NCI-H1694 treated with DMSO at 0.1 percent for 48 hours (cell line): ENCODE measurements at regions not wholly inside any gene's neighbourhood (a gene's known extent, or its start where the extent isn't known, plus 50 kb on each side); places are given as distances from the start of the nearest gene placed in this dataset.
"Not testable (repeated sequence)": the region's sequence is repeated elsewhere in the genome, so short reads cannot be mapped to it uniquely, and the experiment has no call there.

Source experiments
- DNase-seq: peaks from one replicate; lab custom pipeline; 2025; lab: John Stamatoyannopoulos, UW

GRCh38 chr7:50854831-50855230, 72.1 kb upstream of the GRB10 start:
- no peak for DNase-seq

GRCh38 chr7:50854247-50854646, 71.6 kb upstream of the GRB10 start:
- no peak for DNase-seq

GRCh38 chr7:50853311-50853710, 70.6 kb upstream of the GRB10 start:
- DNase-seq: no peak

GRCh38 chr7:50852901-50853300, 70.2 kb upstream of the GRB10 start:
- DNase-seq: no peak

GRCh38 chr7:50851891-50852290, 69.2 kb upstream of the GRB10 start:
- DNase-seq: no peak

GRCh38 chr7:50851451-50851850, 68.8 kb upstream of the GRB10 start:
- DNase-seq: no peak

GRCh38 chr7:50849991-50850390, 67.3 kb upstream of the GRB10 start:
- no peak for DNase-seq

GRCh38 chr7:50848203-50848602, 65.5 kb upstream of the GRB10 start:
- DNase-seq: no peak

GRCh38 chr7:50844861-50845260, 62.2 kb upstream of the GRB10 start:
- not testable (repeated sequence) for DNase-seq

GRCh38 chr7:50842041-50842440, 59.3 kb upstream of the GRB10 start:
- no peak for DNase-seq

GRCh38 chr7:50838675-50839377, 56.1 kb upstream of the GRB10 start:
- no peak for DNase-seq

GRCh38 chr7:50837965-50838364, 55.3 kb upstream of the GRB10 start:
- DNase-seq: no peak

GRCh38 chr7:50836646-50837045, 54.0 kb upstream of the GRB10 start:
- DNase-seq: no peak

GRCh38 chr7:50835156-50835555, 52.5 kb upstream of the GRB10 start:
- DNase-seq: no peak

GRCh38 chr7:50834679-50835078, 52.0 kb upstream of the GRB10 start:
- peak; percentile 20 for DNase-seq

GRCh38 chr7:50834031-50834535, 51.4 kb upstream of the GRB10 start:
- peak; percentile 78 for DNase-seq

- DNase-seq: no peak
Measured at GRCh38 chr7:50832744-50833143, 50.0 kb upstream of the GRB10 start.
